H1 (cell line): ENCODE measurements at regions not wholly inside any gene's neighbourhood (a gene's known extent, or its start where the extent isn't known, plus 50 kb on each side); places are given as distances from the start of the nearest gene placed in this dataset.

Experiments
- GABPA ChIP-seq: IDR thresholded peaks from 2 replicates; pipeline ENCODE4 v1.6.1; 2011; ENCODE audit warnings: mild to moderate bottlenecking, low read length, moderate library complexity, borderline replicate concordance; ENCODE audit not compliant: insufficient read depth
- RNF2 ChIP-seq: fragments of 200-900, 300-1000 bp; sonication (generic); IDR thresholded peaks from 2 replicates; pipeline ENCODE4 v1.7.1; 2016; ENCODE audit warnings: borderline replicate concordance, low read depth, mild to moderate bottlenecking, antibody characterized with exemption, low read length; ENCODE audit not compliant: poor library complexity, severe bottlenecking; ENCODE audit errors: missing control alignments
- TEAD4 ChIP-seq: IDR thresholded peaks from 2 replicates; pipeline ENCODE4 v1.6.1; 2012; ENCODE audit warnings: low read depth, low read length, inconsistent platforms, mixed read lengths
- TF ChIP-seq, protein P1 (sequence below): IDR thresholded peaks from 2 replicates; pipeline ENCODE4 v1.6.1; 2012; ENCODE audit warnings: inconsistent platforms

DNA sequence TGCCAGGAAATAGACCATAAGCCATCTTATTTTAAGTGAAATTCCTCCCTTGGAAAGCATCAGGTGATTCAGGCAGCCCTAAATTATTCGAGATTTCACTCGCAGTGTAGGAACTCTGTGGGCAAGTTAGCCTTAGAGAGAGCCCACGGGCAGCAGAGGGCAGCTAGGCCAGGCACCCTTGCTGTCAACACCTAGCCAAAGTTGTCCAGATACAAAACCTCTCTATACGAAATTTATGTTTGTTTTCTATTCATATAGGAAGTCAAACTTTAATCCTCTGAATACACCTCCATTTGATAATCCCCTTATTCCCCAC lies 1043.5 kb downstream of the GATA3 start:
- TF ChIP-seq GABPA = no peak
- TF ChIP-seq, protein P1, sequence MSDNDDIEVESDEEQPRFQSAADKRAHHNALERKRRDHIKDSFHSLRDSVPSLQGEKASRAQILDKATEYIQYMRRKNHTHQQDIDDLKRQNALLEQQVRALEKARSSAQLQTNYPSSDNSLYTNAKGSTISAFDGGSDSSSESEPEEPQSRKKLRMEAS = no peak
- no peak for TF ChIP-seq TEAD4
- TF ChIP-seq RNF2 = no peak
